ENCODE measurements at regions not wholly inside any gene's neighbourhood (a gene's known extent, or its start where the extent isn't known, plus 50 kb on each side); places are given as distances from the start of the nearest gene placed in this dataset.

GRCh38 chr3:96483781-96484180, 330.6 kb upstream of the EPHA6 start:
- no peak for TF ChIP-seq CTCF (IDR thresholded peaks at IDR 0.05)
- no peak for TF ChIP-seq POLR2A (IDR thresholded peaks at IDR 0.05)

All from esophagus squamous epithelium (tissue), 4 donors.